ENCODE measurements at regions not wholly inside any gene's neighbourhood (a gene's known extent, or its start where the extent isn't known, plus 50 kb on each side); places are given as distances from the start of the nearest gene placed in this dataset.

GRCh38 chr6:103140308-103141027 is 1719.3 kb downstream of the HACE1 start:
- Histone ChIP-seq H3K27me3 (ENCODE audit: control insufficient read depth, insufficient read depth, low read length) (no peaks in the 10 kb centered on the region), H3K4me3 (ENCODE audit: low read depth in 2 of 2, low read length in 2 of 2) (no peak overlapping the region), H3K27ac (ENCODE audit: low read length) (no peak overlapping the region), H3K4me1 (ENCODE audit: control insufficient read depth, insufficient read depth, low read length) (no peaks in the 10 kb centered on the region), H3K9me3 (ENCODE audit: control insufficient read depth, insufficient read depth, low read depth, low read length) (no peaks in the 10 kb centered on the region), H3K36me3 (ENCODE audit: control insufficient read depth, insufficient read depth, low read length) (no peaks in the 10 kb centered on the region)
- no TSS peak for BruUV-seq (replicated peaks)
- DNase-seq (ENCODE audit: low read depth, low spot score) (no peak), ATAC-seq (no peak)
- intact Hi-C loops (cut with micrococcal nuclease; ENCODE audit: unreplicated experiment) = no loop called here
- POLR2A ChIA-PET = interaction anchor here (0.7 kb wide), 1 partner anchor 1180 kb away, joined by 3 read pairs; no protein-coding TSS in a partner anchor
- TF ChIP-seq TCF7L2 (IDR thresholded peaks at IDR 0.05; ENCODE audit: low read depth, low read length) (no peak), SIN3A (IDR thresholded peaks at IDR 0.05; ENCODE audit: borderline replicate concordance, insufficient read depth, low read depth, low read length) (no peak), POLR2AphosphoS5 (IDR thresholded peaks at IDR 0.05; ENCODE audit: low read depth, low read length) (no peak), REST (IDR thresholded peaks at IDR 0.05; ENCODE audit: insufficient read depth in 1 of 2, low read depth in 2 of 2, low read length in 1 of 2) (no peak), CTCF (IDR thresholded peaks at IDR 0.05) (no peak)
- CTCF ChIA-PET = no interaction called here
- in situ Hi-C loops (cut with HindIII; ENCODE audit: low pct_unique_long_range_greater_than_20kb, low sequenced_read_pairs) = no loop called here

- in situ Hi-C loops (cut with HindIII; ENCODE audit: low pct_unique_long_range_greater_than_20kb, low sequenced_read_pairs) = no loop called here
- no TSS peak for BruUV-seq (replicated peaks)
- H3K4me1 ChIP-seq (ENCODE audit: control insufficient read depth, insufficient read depth, low read length) = no peaks in the 10 kb centered on the region
- TF ChIP-seq POLR2AphosphoS5 (IDR thresholded peaks at IDR 0.05; ENCODE audit: low read depth, low read length) = no peak
- no peak for TF ChIP-seq REST (IDR thresholded peaks at IDR 0.05; ENCODE audit: insufficient read depth in 1 of 2, low read depth in 2 of 2, low read length in 1 of 2)
- no peak for TF ChIP-seq CTCF (IDR thresholded peaks at IDR 0.05)
- no peak for TF ChIP-seq TCF7L2 (IDR thresholded peaks at IDR 0.05; ENCODE audit: low read depth, low read length)
- TF ChIP-seq SIN3A (IDR thresholded peaks at IDR 0.05; ENCODE audit: borderline replicate concordance, insufficient read depth, low read depth, low read length) = no peak
- H3K27ac ChIP-seq (ENCODE audit: low read length) = no peak overlapping the region
- DNase-seq (ENCODE audit: low read depth, low spot score) = no peak
- intact Hi-C loops (cut with micrococcal nuclease; ENCODE audit: unreplicated experiment) = no loop called here
- no peak for ATAC-seq
- H3K9me3 ChIP-seq (ENCODE audit: control insufficient read depth, insufficient read depth, low read depth, low read length) = no peaks in the 10 kb centered on the region
- no peaks in the 10 kb centered on the region for H3K36me3 ChIP-seq (ENCODE audit: control insufficient read depth, insufficient read depth, low read length)
- POLR2A ChIA-PET = no interaction called here
- H3K4me3 ChIP-seq (ENCODE audit: low read depth in 2 of 2, low read length in 2 of 2) = no peak overlapping the region
- no peaks in the 10 kb centered on the region for H3K27me3 ChIP-seq (ENCODE audit: control insufficient read depth, insufficient read depth, low read length)
- CTCF ChIA-PET = no interaction called here
Observed at GRCh38 chr6:103139377-103139776, 1720.3 kb downstream of the HACE1 start.

All from Panc1 (cell line).